ENCODE measurements at regions not wholly inside any gene's neighbourhood (a gene's known extent, or its start where the extent isn't known, plus 50 kb on each side); places are given as distances from the start of the nearest gene placed in this dataset.
"Not testable (repeated sequence)": the region's sequence is repeated elsewhere in the genome, so short reads cannot be mapped to it uniquely, and the experiment has no call there.

GRCh38 chr5:50905996-50906570, 239.6 kb downstream of the PARP8 start (continued):
- TF ChIP-seq ZNF560 (tag by site-specific recombination; IDR thresholded peaks at IDR 0.05; ENCODE audit: borderline replicate concordance) (no peak), ZNF239 (tag by site-specific recombination; IDR thresholded peaks at IDR 0.05) (no peak)

- H3K4me3 ChIP-seq (ENCODE audit: low read depth, low read length); H3K9me3 ChIP-seq (ENCODE audit: control insufficient read depth, insufficient read depth, low read depth, low read length); CTCF ChIA-PET; H3K36me3 ChIP-seq (ENCODE audit: control insufficient read depth in 2 of 2, insufficient read depth in 1 of 2, low read length in 2 of 2); POLR2A ChIA-PET; H3K27ac ChIP-seq (ENCODE audit: extremely low read depth, low read depth, low read length); H3K4me1 ChIP-seq (ENCODE audit: control insufficient read depth, insufficient read depth, low read length): not testable (repeated sequence)
Measured at GRCh38 chr5:50920160-50920559, 253.7 kb downstream of the PARP8 start.

- H3K4me3 ChIP-seq (ENCODE audit: low read depth, low read length): no peak overlapping the region
- ChIA-PET CTCF (interaction anchor here (0.7 kb wide), 1 partner anchor 1070 kb away, joined by 3 read pairs; no protein-coding TSS in a partner anchor), POLR2A (no interaction called here)
- no peaks in the 10 kb centered on the region for H3K4me1 ChIP-seq (ENCODE audit: control insufficient read depth, insufficient read depth, low read length)
- H3K27ac ChIP-seq (ENCODE audit: extremely low read depth, low read depth, low read length): no peak overlapping the region
- no peaks in the 10 kb centered on the region for H3K9me3 ChIP-seq (ENCODE audit: control insufficient read depth, insufficient read depth, low read depth, low read length)
- no peaks in the 10 kb centered on the region for H3K36me3 ChIP-seq (ENCODE audit: control insufficient read depth in 2 of 2, insufficient read depth in 1 of 2, low read length in 2 of 2)
- TF ChIP-seq ZNF157 (tag by site-specific recombination; IDR thresholded peaks at IDR 0.05): no peak
- no peak for TF ChIP-seq ZBTB10 (tag by site-specific recombination; IDR thresholded peaks at IDR 0.05)
- no peak for TF ChIP-seq PRDM6 (tag by site-specific recombination; IDR thresholded peaks at IDR 0.05)
- no peak for TF ChIP-seq ZNF274 (IDR thresholded peaks at IDR 0.05; ENCODE audit: low read length)
- no peak for TF ChIP-seq ZNF274 (tag by site-specific recombination; IDR thresholded peaks at IDR 0.05; ENCODE audit: borderline replicate concordance)
- no peak for TF ChIP-seq ZNF837 (tag by site-specific recombination; IDR thresholded peaks at IDR 0.05)
- no peak for TF ChIP-seq GLIS1 (tag by site-specific recombination; IDR thresholded peaks at IDR 0.05)
- TF ChIP-seq ZNF26 (tag by site-specific recombination; IDR thresholded peaks at IDR 0.05): no peak
- TF ChIP-seq ATF2 (tag by site-specific recombination; IDR thresholded peaks at IDR 0.05; ENCODE audit: low read depth): no peak
- TF ChIP-seq ZNF423 (tag by site-specific recombination; IDR thresholded peaks at IDR 0.05): no peak
- TF ChIP-seq ZNF747 (tag by site-specific recombination; IDR thresholded peaks at IDR 0.05): no peak
- no peak for TF ChIP-seq ZNF670 (tag by site-specific recombination; IDR thresholded peaks at IDR 0.05; ENCODE audit: low read depth)
- no peak for TF ChIP-seq KLF1 (tag by site-specific recombination; IDR thresholded peaks at IDR 0.05)
- TF ChIP-seq BCL11B (tag by site-specific recombination; IDR thresholded peaks at IDR 0.05; ENCODE audit: low read depth): no peak
Measured at GRCh38 chr5:50921366-50922133, 255.1 kb downstream of the PARP8 start.
